ENCODE measurements at regions not wholly inside any gene's neighbourhood (a gene's known extent, or its start where the extent isn't known, plus 50 kb on each side); places are given as distances from the start of the nearest gene placed in this dataset.

DNA sequence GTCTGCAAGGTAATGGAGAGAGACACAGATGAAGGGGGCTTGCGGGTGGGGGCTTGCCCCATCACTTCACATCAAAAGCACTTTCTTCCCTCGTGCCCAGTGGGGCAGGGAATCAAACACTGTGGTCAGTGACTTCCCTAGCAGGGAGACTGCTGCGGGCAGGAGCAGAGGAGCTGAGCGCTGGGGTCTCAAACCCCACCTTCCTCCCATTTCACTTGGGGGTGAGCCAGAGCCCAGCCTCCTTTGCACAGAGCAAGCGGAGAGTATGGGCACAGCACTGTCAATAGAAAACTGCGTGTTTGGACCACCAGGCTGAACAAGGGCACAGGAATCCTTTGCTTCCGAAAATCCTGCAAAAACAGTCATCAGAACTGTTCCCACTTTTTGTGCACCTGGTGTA lies 355.8 kb upstream of the MKI67 start:
- Mint-ChIP-seq H3K4me3 (no peak overlapping the region), H3K36me3 (ENCODE audit: insufficient read depth) (no peaks in the 10 kb centered on the region), H3K27me3 (peaks cover 0 to 17% of the 10 kb centered on the region in 2 donors), H3K9me3 (no peaks in the 10 kb centered on the region), H3K4me1 (ENCODE audit: low read depth in 2 of 2) (no peaks in the 10 kb centered on the region), H3K27ac (no peak overlapping the region)
- DNase-seq: no peak
- no peak for ATAC-seq (replicated peaks)

DNA sequence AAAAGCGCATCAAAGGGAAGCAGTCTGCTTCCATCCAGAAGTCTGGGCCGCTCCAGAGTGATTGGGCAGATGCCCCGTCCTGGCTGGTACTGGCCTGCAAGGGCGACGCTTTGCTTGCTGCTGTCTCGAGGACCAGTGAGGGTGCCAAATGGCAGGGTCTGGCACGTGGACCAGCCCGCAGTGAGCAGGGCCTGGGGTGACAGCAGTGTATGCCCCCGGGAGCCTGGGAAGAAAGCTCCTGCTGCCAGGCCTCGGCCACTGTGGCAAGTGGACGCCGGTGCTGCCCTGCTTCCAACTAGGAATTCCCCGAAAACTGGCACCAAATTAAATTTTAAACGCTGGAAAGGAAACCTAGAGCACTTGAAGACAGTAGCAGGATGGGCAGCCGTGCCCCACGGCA lies 357.0 kb upstream of the MKI67 start:
- Mint-ChIP-seq H3K4me1 (ENCODE audit: low read depth in 2 of 2) (no peaks in the 10 kb centered on the region), H3K27ac (no peak overlapping the region), H3K27me3 (peaks cover 0 to 17% of the 10 kb centered on the region in 2 donors), H3K36me3 (ENCODE audit: insufficient read depth) (no peaks in the 10 kb centered on the region), H3K9me3 (no peaks in the 10 kb centered on the region), H3K4me3 (no peak overlapping the region)
- no peak for ATAC-seq (replicated peaks)
- DNase-seq: no peak

DNA sequence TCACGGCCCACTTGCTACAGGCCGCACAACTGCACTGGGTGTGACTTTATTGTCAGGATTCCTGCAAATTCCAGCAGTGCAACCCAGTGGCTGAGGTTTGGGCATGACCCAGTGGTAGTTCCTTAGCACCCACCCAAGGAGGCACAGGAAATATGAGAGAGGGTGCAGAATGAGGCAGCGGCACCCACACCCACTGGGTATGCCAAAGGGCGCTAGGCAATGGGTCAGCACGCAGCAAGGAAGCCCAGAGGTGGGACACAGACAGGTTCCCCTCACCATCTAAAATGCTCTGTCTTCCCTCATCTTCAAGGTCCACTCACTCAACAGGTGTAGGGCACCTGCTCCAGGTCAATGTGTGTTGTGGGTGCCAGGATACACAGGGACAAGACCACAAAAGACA lies 357.8 kb upstream of the MKI67 start:
- ATAC-seq (replicated peaks) (no peak), DNase-seq (no peak)
- H3K36me3 Mint-ChIP-seq (ENCODE audit: insufficient read depth): no peaks in the 10 kb centered on the region
- no peaks in the 10 kb centered on the region for H3K4me1 Mint-ChIP-seq (ENCODE audit: low read depth in 2 of 2)
- no peak overlapping the region for H3K4me3 Mint-ChIP-seq
- H3K9me3 Mint-ChIP-seq: no peaks in the 10 kb centered on the region
- H3K27ac Mint-ChIP-seq: no peak overlapping the region
- peaks cover 0 to 11% of the 10 kb centered on the region in 2 donors for H3K27me3 Mint-ChIP-seq

DNA sequence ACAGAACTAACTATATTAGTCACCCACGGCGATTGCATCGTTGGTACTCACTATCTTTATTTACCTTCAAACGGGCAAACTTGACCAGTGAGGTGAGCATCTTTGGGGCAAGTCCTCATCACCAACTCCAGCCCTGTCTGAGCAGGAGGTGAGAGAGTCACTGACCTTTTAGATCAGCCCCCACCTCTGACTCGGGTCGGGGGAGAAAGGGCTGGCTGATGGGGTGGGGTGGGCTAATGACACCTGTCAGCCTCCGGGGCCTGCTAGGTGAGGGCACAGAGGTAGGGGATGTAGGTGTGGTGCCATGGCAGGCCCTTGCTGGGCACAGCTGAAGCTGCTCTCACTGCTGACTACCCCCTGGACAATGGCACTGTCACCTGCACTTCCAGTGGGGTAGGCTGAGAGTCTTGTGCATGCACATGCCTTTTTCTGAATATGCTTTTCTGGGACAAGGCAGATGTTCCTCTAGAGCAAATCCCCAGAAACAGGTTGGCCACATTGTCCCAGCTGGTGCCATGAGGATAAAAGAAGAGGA lies 359.5 kb upstream of the MKI67 start:
- Mint-ChIP-seq H3K36me3 (ENCODE audit: insufficient read depth) (no peaks in the 10 kb centered on the region), H3K9me3 (no peaks in the 10 kb centered on the region), H3K4me3 (no peak overlapping the region), H3K4me1 (ENCODE audit: low read depth in 2 of 2) (no peaks in the 10 kb centered on the region), H3K27me3 (peaks cover 0 to 5% of the 10 kb centered on the region in 2 donors), H3K27ac (no peak overlapping the region)
- ATAC-seq (replicated peaks) (no peak), DNase-seq (no peak)

DNA sequence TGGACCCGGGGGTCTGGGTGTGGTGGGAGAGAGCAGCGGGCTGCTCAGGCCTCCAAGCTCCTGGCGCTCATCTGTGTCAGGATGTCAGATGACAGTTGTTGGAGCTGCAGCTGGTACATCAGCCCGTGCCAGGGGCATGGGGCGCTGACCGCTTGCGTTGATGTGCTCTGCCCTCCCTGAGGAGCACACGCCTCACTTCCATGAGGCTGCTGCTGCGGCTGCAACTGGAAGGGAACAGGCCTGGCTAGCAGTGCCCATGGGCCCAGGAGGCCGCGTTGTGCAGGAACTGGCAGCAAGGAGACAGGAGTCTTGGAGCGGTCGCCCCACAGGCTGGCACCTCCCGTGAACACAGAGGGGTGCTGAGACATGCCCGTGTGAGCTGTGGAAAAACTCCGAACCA lies 361.3 kb upstream of the MKI67 start:
- Mint-ChIP-seq H3K27ac (no peak overlapping the region), H3K36me3 (ENCODE audit: insufficient read depth) (no peaks in the 10 kb centered on the region), H3K9me3 (peaks cover 0 to 1% of the 10 kb centered on the region in 2 donors), H3K27me3 (no peaks in the 10 kb centered on the region), H3K4me3 (no peak overlapping the region), H3K4me1 (ENCODE audit: low read depth in 2 of 2) (no peaks in the 10 kb centered on the region)
- DNase-seq: no peak
- ATAC-seq (replicated peaks): no peak

DNA sequence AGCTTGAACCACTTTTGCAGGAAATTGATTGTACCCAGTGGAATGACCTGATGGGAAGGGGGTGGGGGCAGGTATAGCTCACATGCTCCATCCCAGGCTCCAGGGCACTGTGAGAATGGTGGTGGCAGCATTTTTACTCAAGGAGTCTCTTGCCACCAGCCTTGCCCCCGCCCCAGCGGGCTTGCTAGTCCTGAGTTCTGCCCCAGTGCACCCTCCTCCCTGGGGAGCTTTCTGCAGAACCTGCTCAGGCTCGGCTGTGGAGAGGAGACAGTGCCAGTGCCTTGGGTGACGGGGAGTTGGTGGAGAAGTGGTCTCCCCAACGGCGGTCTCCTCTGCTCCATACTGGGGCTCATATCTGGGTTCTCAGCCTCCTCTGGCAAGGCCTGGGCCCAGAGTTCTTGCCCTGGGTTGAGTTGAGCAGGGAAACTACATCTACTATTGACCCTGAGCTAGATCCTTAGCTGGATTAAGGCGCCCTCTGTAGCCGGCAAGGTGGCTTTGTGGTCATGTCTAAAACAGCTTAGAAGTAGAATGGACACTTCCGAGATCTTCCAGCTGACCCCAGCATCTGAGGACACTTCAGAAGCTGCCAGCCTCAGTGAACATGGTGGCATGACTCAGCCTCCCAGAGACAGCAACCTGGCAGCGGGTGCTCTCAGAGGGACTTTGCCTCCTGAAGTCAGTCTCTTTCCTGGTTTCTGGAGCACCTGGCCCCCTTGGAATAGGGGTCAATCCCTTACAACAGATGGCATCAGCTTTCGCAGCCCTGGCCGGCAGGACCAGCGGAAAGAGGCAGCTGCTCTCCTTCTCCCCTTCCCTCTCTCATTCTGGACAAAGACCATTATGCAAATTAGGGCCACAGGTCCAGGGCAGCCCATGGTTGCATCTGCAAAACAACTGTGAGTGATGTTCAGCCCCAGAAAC lies 363.4 kb upstream of the MKI67 start:
- H3K27me3 Mint-ChIP-seq: no peaks in the 10 kb centered on the region
- no peaks in the 10 kb centered on the region for H3K4me1 Mint-ChIP-seq (ENCODE audit: low read depth in 2 of 2)
- H3K27ac Mint-ChIP-seq: no peak overlapping the region
- H3K4me3 Mint-ChIP-seq: no peak overlapping the region
- ATAC-seq (replicated peaks): no peak
- DNase-seq: no peak
- no peaks in the 10 kb centered on the region for H3K36me3 Mint-ChIP-seq (ENCODE audit: insufficient read depth)
- peaks cover 2 to 8% of the 10 kb centered on the region in 2 donors for H3K9me3 Mint-ChIP-seq

DNA sequence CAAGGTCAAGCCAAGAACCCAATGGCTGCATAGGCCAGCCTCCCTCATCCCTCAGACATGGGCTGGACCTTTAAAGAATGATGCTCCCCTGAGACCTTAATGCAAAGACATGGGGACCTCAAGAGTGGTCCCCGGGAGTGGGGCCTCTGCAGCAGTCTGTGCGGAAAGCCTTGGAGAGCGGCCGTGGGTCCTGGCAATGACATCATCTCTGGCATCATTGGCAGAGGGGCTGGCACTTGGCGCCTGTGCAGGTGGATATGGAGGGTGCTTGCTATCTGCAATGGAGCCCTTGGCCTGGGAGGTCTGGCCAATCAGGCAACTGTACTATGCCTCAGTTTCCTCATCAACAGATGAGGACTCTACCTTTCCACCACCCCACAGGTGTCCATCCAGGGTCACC lies 365.5 kb upstream of the MKI67 start:
- Mint-ChIP-seq H3K27ac (no peak overlapping the region), H3K4me1 (ENCODE audit: low read depth in 2 of 2) (no peaks in the 10 kb centered on the region), H3K9me3 (peaks cover 2 to 8% of the 10 kb centered on the region in 2 donors), H3K27me3 (no peaks in the 10 kb centered on the region), H3K4me3 (no peak overlapping the region), H3K36me3 (ENCODE audit: insufficient read depth) (no peaks in the 10 kb centered on the region)
- DNase-seq: no peak
- ATAC-seq (replicated peaks): no peak

DNA sequence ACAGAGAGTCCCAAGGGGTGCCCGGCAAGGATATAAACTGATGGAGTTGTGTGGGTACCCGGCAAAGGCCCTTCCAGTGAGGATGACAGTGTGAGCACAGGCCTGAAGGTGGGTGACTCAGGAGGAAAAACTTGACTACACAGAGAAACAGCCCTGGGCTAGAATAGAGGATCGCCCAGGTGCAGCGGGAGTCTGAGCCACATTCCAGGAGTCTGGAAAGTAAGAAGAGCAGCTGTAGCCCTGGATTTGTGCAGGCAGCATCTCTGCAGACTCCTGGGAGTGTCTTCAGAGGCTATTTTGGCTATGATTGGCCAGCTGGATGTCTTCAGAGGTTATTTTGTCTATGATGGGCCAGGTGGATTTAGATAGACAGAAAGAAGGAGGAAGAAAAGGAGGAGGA lies 367.6 kb upstream of the MKI67 start:
- no peaks in the 10 kb centered on the region for H3K27me3 Mint-ChIP-seq
- H3K4me3 Mint-ChIP-seq: no peak overlapping the region
- H3K9me3 Mint-ChIP-seq: peaks cover 2 to 8% of the 10 kb centered on the region in 2 donors
- DNase-seq (no peak), ATAC-seq (replicated peaks) (no peak)
- H3K36me3 Mint-ChIP-seq (ENCODE audit: insufficient read depth): no peaks in the 10 kb centered on the region
- H3K4me1 Mint-ChIP-seq (ENCODE audit: low read depth in 2 of 2): no peaks in the 10 kb centered on the region
- no peak overlapping the region for H3K27ac Mint-ChIP-seq

DNA sequence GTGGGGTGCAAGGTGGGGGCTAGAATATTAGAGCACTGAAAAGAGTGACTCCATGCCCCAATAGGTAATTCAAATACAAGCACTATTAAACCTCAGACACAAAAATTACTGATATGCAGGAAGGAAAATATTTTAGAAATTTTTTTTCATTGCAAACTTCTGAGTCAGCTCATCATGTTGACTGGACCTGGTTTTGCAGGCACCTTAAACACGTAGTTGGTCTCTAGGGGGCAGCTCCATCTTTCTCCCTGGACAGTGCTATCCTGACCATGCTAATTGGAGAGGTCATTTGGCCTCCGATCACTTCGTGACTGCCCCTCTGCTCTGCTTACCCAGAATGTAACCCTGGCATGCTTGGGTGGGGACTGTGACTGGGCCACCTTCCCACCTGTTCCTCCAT lies 368.4 kb upstream of the MKI67 start:
- DNase-seq (no peak), ATAC-seq (replicated peaks) (no peak)
- Mint-ChIP-seq H3K36me3 (ENCODE audit: insufficient read depth) (no peaks in the 10 kb centered on the region), H3K27ac (no peak overlapping the region), H3K4me1 (ENCODE audit: low read depth in 2 of 2) (no peaks in the 10 kb centered on the region), H3K4me3 (no peak overlapping the region), H3K9me3 (peaks cover 2 to 8% of the 10 kb centered on the region in 2 donors), H3K27me3 (no peaks in the 10 kb centered on the region)

DNA sequence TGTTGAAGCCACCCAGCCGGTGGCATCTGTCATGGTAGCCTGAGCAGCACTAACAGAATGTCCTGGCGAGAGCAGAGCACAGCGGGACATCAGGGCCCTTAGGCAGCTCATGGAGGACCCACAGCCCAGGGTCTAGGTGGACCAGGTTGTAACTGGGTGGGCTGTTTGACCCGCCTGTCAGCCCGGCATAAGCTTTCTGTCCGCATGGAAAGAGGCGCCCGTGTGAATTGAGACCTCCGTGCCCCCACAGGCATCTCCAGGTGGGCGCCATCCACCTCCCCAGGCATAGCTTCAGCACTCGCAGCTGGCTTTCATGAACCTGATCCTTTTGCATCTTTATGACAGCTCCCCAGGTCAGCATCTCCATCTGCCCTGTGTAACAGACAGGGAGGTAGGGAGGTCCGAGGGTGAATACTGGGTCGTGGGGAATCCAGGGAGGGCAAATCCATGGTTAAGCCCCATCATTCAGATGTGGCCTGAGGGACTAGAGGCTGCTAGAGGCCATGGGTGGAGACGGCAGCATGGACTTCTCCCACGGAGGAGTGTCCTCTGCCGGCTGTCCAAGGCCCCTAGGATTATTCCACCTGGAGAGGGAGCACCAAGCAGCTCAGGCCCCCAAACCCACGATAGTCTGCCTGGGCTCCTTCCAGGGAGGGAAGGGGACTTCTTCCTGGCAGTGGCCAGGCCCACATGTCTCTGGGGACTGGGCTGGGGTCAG lies 371.6 kb upstream of the MKI67 start:
- no peaks in the 10 kb centered on the region for H3K4me1 Mint-ChIP-seq (ENCODE audit: low read depth in 2 of 2)
- no peak overlapping the region for H3K27ac Mint-ChIP-seq
- H3K9me3 Mint-ChIP-seq: peaks cover 1 to 3% of the 10 kb centered on the region in 2 donors
- DNase-seq: no peak
- no peak for ATAC-seq (replicated peaks)
- no peaks in the 10 kb centered on the region for H3K36me3 Mint-ChIP-seq (ENCODE audit: insufficient read depth)
- H3K27me3 Mint-ChIP-seq: no peaks in the 10 kb centered on the region
- H3K4me3 Mint-ChIP-seq: no peak overlapping the region

DNA sequence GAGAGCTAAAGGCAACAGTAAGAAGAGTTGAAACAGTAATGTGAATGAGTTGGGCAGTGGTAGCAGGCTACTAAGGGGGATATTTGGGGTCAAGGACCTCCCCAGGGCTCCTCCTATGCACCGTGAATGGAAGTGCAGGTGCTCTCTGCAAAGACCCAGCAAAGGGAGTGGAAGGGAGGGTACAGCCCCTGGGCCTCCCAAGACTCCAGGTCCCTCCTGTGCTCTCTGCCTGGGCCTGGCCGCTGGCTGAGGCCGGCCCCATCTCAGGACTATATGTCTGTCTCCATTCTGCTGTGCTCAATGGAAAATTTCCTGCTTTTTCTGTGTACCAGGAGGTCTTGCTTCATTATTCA lies 372.1 kb upstream of the MKI67 start:
- Mint-ChIP-seq H3K36me3 (ENCODE audit: insufficient read depth) (no peaks in the 10 kb centered on the region), H3K27ac (no peak overlapping the region), H3K4me3 (no peak overlapping the region), H3K9me3 (no peaks in the 10 kb centered on the region), H3K27me3 (no peaks in the 10 kb centered on the region), H3K4me1 (ENCODE audit: low read depth in 2 of 2) (no peaks in the 10 kb centered on the region)
- no peak for DNase-seq
- no peak for ATAC-seq (replicated peaks)

DNA sequence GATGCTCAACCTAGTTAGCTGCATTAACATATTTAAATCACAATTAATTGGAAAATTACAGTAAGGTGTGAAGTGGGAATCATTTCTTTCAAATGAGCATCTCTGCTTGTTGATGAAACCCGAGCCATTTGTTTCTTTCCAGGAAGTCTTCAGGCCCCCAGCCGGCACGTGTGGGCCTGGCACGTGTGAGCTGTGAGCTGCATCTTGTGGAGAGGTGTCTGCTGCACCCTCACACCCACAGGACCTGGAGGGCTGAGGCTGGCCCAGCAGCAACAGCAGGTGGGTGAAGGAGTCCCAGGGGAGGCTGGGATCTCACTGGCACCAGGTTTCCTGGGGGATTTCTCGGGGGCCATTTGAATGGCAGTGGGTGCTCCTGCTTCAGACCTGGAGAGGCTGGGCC lies 372.5 kb upstream of the MKI67 start:
- H3K9me3 Mint-ChIP-seq: no peaks in the 10 kb centered on the region
- H3K4me1 Mint-ChIP-seq (ENCODE audit: low read depth in 2 of 2): no peaks in the 10 kb centered on the region
- H3K27me3 Mint-ChIP-seq: no peaks in the 10 kb centered on the region
- no peak for DNase-seq
- ATAC-seq (replicated peaks): no peak
- H3K27ac Mint-ChIP-seq: no peak overlapping the region
- H3K36me3 Mint-ChIP-seq (ENCODE audit: insufficient read depth): no peaks in the 10 kb centered on the region
- H3K4me3 Mint-ChIP-seq: no peak overlapping the region

DNA sequence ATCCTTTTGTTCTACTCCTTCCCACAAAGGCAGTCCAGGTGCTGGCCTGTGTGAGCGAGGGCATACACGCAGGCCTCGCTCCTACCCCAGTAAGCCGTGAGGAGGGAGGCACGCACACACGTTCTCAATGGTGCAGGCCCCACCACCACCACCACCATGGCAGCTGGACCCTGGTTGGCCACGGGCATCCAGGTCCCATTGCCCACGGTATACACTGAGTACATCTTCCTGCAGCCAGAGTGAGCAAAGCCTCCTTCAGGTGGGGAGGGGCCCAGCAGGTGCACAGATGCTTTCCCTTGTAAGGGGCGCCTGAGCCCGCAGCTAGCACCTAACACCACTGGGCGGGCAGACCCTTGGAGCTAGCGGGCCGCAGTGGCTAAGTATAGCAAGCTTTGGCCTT lies 373.3 kb upstream of the MKI67 start:
- H3K27ac Mint-ChIP-seq: no peak overlapping the region
- no peak overlapping the region for H3K4me3 Mint-ChIP-seq
- DNase-seq: no peak
- no peaks in the 10 kb centered on the region for H3K36me3 Mint-ChIP-seq (ENCODE audit: insufficient read depth)
- ATAC-seq (replicated peaks): no peak
- H3K27me3 Mint-ChIP-seq: no peaks in the 10 kb centered on the region
- H3K9me3 Mint-ChIP-seq: no peaks in the 10 kb centered on the region
- no peaks in the 10 kb centered on the region for H3K4me1 Mint-ChIP-seq (ENCODE audit: low read depth in 2 of 2)

DNA sequence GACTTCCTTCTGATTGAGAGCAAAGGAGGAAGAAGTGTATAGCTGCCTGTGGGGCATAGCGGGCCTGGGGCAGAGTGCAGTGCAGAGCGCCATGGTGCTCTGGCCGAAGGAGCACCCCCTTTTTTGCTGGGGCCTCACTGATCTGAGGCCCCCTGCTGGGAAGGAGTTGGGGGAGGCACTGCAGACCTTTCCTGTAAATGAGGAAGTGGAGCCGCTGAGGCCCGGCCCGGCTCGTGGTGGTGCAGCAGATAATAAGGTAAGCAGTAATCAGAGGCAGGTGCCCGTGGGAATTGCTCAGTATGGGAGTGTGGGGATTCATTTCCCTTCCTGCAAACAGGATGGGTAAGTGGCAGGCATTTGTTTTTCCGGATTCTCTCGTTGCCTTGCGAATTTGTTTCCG lies 373.7 kb upstream of the MKI67 start:
- no peaks in the 10 kb centered on the region for H3K4me1 Mint-ChIP-seq (ENCODE audit: low read depth in 2 of 2)
- H3K27ac Mint-ChIP-seq: no peak overlapping the region
- H3K36me3 Mint-ChIP-seq (ENCODE audit: insufficient read depth): no peaks in the 10 kb centered on the region
- H3K27me3 Mint-ChIP-seq: no peaks in the 10 kb centered on the region
- H3K9me3 Mint-ChIP-seq: no peaks in the 10 kb centered on the region
- ATAC-seq (replicated peaks) (no peak), DNase-seq (no peak)
- H3K4me3 Mint-ChIP-seq: no peak overlapping the region

Data from effector memory CD8-positive, alpha-beta T cell (primary cell).